ENCODE measurements at regions not wholly inside any gene's neighbourhood (a gene's known extent, or its start where the extent isn't known, plus 50 kb on each side); places are given as distances from the start of the nearest gene placed in this dataset.

GRCh38 chr18:50461251-50461650, 86.4 kb downstream of the SKA1 start:
- Histone ChIP-seq H3K36me3 (no peaks in the 10 kb centered on the region), H3K4me1 (no peaks in the 10 kb centered on the region), H3K9me3 (no peaks in the 10 kb centered on the region), H3K27ac (no peak overlapping the region), H3K4me3 (no peak overlapping the region), H3K27me3 (no peaks in the 10 kb centered on the region)
- DNase-seq (ENCODE audit: extremely low spot score in 2 of 2), result no peak
- intact Hi-C loops (cut with DNase I), result no loop called here
- no peak for TF ChIP-seq POLR2A (IDR thresholded peaks at IDR 0.05)
- TF ChIP-seq CTCF (IDR thresholded peaks at IDR 0.05), result no peak
- no peak for TF ChIP-seq POLR2AphosphoS5 (IDR thresholded peaks at IDR 0.05; ENCODE audit: insufficient read depth in 1 of 2, low read depth in 1 of 2)

GRCh38 chr18:50465211-50466153, 90.6 kb downstream of the SKA1 start:
- intact Hi-C loops (cut with DNase I), result no loop called here
- Histone ChIP-seq H3K36me3 (no peaks in the 10 kb centered on the region), H3K4me1 (no peaks in the 10 kb centered on the region), H3K4me3 (no peak overlapping the region), H3K27ac (no peak overlapping the region), H3K9me3 (no peaks in the 10 kb centered on the region), H3K27me3 (no peaks in the 10 kb centered on the region)
- no peak for TF ChIP-seq POLR2A (IDR thresholded peaks at IDR 0.05)
- TF ChIP-seq POLR2AphosphoS5 (IDR thresholded peaks at IDR 0.05; ENCODE audit: insufficient read depth in 1 of 2, low read depth in 1 of 2), result no peak
- no peak for TF ChIP-seq CTCF (IDR thresholded peaks at IDR 0.05)
- no peak for DNase-seq (ENCODE audit: extremely low spot score in 2 of 2)

- no peaks in the 10 kb centered on the region for H3K4me1 ChIP-seq
- DNase-seq (ENCODE audit: extremely low spot score in 2 of 2), result no peak
- no peaks in the 10 kb centered on the region for H3K9me3 ChIP-seq
- H3K27me3 ChIP-seq, result no peaks in the 10 kb centered on the region
- TF ChIP-seq POLR2A (IDR thresholded peaks at IDR 0.05) (no peak), CTCF (IDR thresholded peaks at IDR 0.05) (no peak), POLR2AphosphoS5 (IDR thresholded peaks at IDR 0.05; ENCODE audit: insufficient read depth in 1 of 2, low read depth in 1 of 2) (no peak)
- H3K27ac ChIP-seq, result no peak overlapping the region
- H3K4me3 ChIP-seq, result no peak overlapping the region
- no peaks in the 10 kb centered on the region for H3K36me3 ChIP-seq
- intact Hi-C loops (cut with DNase I), result no loop called here
Observed at GRCh38 chr18:50466634-50467033, 91.8 kb downstream of the SKA1 start.

- H3K4me1 ChIP-seq, result no peaks in the 10 kb centered on the region
- intact Hi-C loops (cut with DNase I), result no loop called here
- no peaks in the 10 kb centered on the region for H3K9me3 ChIP-seq
- no peak for DNase-seq (ENCODE audit: extremely low spot score in 2 of 2)
- no peak overlapping the region for H3K4me3 ChIP-seq
- no peaks in the 10 kb centered on the region for H3K36me3 ChIP-seq
- no peaks in the 10 kb centered on the region for H3K27me3 ChIP-seq
- no peak for TF ChIP-seq POLR2A (IDR thresholded peaks at IDR 0.05)
- no peak for TF ChIP-seq CTCF (IDR thresholded peaks at IDR 0.05)
- no peak for TF ChIP-seq POLR2AphosphoS5 (IDR thresholded peaks at IDR 0.05; ENCODE audit: insufficient read depth in 1 of 2, low read depth in 1 of 2)
- no peak overlapping the region for H3K27ac ChIP-seq
Observed at GRCh38 chr18:50468807-50469206, 91.1 kb upstream of the MAPK4 start.

- TF ChIP-seq POLR2AphosphoS5 (IDR thresholded peaks at IDR 0.05; ENCODE audit: insufficient read depth in 1 of 2, low read depth in 1 of 2), result no peak
- no peak for TF ChIP-seq POLR2A (IDR thresholded peaks at IDR 0.05)
- TF ChIP-seq CTCF (IDR thresholded peaks at IDR 0.05), result no peak
- Histone ChIP-seq H3K9me3 (no peaks in the 10 kb centered on the region), H3K4me1 (no peaks in the 10 kb centered on the region), H3K36me3 (no peaks in the 10 kb centered on the region), H3K4me3 (no peak overlapping the region), H3K27me3 (no peaks in the 10 kb centered on the region), H3K27ac (no peak overlapping the region)
- intact Hi-C loops (cut with DNase I), result no loop called here
- DNase-seq (ENCODE audit: extremely low spot score in 2 of 2), result no peak
Observed at GRCh38 chr18:50469380-50469781, 90.5 kb upstream of the MAPK4 start.

Data from vagina (tissue), 2 donors.